ENCODE measurements at regions not wholly inside any gene's neighbourhood (a gene's known extent, or its start where the extent isn't known, plus 50 kb on each side); places are given as distances from the start of the nearest gene placed in this dataset.

DNA sequence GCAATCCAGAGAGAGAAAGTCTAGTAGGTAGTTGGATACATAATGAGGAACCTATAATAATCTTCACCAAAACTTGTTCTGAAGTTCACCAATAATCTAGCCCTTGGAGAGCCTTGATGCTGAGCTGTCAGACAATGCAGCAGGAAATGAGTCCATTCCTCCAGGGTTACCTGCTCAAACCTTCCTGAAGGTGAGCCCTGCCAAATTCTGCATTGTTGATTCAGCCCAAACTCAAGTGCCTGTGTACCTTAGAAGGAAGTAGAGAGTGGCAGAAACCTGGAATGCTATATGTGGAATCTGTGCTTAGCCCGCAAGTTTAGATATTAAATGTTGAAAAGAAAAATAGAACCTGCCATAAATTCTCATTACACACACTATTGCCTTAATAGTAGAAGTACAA is 77.4 kb upstream of the SPON1 start:
- no peak for DNase-seq (ENCODE audit: extremely low read depth, low read depth)
- no peak overlapping the region for H3K4me3 ChIP-seq (replicated peaks; ENCODE audit: low read depth, low read length)
- TF ChIP-seq, protein P1, sequence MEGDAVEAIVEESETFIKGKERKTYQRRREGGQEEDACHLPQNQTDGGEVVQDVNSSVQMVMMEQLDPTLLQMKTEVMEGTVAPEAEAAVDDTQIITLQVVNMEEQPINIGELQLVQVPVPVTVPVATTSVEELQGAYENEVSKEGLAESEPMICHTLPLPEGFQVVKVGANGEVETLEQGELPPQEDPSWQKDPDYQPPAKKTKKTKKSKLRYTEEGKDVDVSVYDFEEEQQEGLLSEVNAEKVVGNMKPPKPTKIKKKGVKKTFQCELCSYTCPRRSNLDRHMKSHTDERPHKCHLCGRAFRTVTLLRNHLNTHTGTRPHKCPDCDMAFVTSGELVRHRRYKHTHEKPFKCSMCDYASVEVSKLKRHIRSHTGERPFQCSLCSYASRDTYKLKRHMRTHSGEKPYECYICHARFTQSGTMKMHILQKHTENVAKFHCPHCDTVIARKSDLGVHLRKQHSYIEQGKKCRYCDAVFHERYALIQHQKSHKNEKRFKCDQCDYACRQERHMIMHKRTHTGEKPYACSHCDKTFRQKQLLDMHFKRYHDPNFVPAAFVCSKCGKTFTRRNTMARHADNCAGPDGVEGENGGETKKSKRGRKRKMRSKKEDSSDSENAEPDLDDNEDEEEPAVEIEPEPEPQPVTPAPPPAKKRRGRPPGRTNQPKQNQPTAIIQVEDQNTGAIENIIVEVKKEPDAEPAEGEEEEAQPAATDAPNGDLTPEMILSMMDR (IDR thresholded peaks at IDR 0.05; ENCODE audit: low read depth, low read length, missing control alignments) = no peak

GRCh38 chr11:13889552-13890249 is 72.8 kb upstream of the SPON1 start:
- no peak overlapping the region for H3K4me3 ChIP-seq (replicated peaks; ENCODE audit: low read depth, low read length)
- TF ChIP-seq, protein P1 (IDR thresholded peaks at IDR 0.05; ENCODE audit: low read depth, low read length, missing control alignments) = no peak
- DNase-seq (ENCODE audit: extremely low read depth, low read depth) = no peak

GRCh38 chr11:13891911-13892310 is 70.6 kb upstream of the SPON1 start:
- DNase-seq (ENCODE audit: extremely low read depth, low read depth) = no peak
- H3K4me3 ChIP-seq (replicated peaks; ENCODE audit: low read depth, low read length) = no peak overlapping the region
- TF ChIP-seq, protein P1 (IDR thresholded peaks at IDR 0.05; ENCODE audit: low read depth, low read length, missing control alignments) = no peak

- TF ChIP-seq, protein P1 (IDR thresholded peaks at IDR 0.05; ENCODE audit: low read depth, low read length, missing control alignments) = no peak
- no peak for DNase-seq (ENCODE audit: extremely low read depth, low read depth)
- H3K4me3 ChIP-seq (replicated peaks; ENCODE audit: low read depth, low read length) = no peak overlapping the region
Observed at GRCh38 chr11:13896175-13896980, 66.1 kb upstream of the SPON1 start.

GRCh38 chr11:13896981-13897353 is 65.6 kb upstream of the SPON1 start:
- no peak overlapping the region for H3K4me3 ChIP-seq (replicated peaks; ENCODE audit: low read depth, low read length)
- no peak for DNase-seq (ENCODE audit: extremely low read depth, low read depth)
- TF ChIP-seq, protein P1 (IDR thresholded peaks at IDR 0.05; ENCODE audit: low read depth, low read length, missing control alignments) = no peak

DNA sequence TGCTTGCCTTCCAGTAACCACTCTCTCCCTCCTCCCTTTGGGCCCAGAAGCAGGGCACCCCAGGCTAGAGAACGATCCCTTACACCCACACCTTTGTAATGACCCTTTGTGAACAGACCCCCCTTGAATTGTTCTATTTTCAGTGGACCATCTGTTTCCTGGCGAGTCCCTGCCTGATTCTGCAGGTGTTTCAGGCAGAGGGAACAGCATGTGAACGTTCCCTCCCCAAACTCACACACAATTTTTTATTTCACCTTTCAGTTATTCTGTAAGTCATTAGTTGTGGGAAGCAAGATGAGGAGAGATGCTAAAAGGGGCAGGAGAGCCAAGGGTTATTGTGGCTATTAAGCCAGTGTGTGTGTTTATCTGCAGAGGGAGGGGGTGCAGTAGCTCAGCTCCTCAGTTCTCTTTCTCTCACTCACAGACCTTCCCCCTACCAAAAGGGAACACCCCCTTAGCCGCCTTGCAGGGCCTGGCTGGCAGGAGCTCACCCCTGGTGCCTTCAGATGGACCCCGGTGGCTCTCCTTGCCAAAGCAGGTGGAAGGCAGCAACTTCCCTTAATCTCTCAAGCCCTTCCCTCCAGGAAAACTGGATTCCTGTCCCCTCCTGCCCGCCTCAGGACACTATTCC is 64.8 kb upstream of the SPON1 start:
- DNase-seq (ENCODE audit: extremely low read depth, low read depth) = no peak
- H3K4me3 ChIP-seq (replicated peaks; ENCODE audit: low read depth, low read length) = no peak overlapping the region
- TF ChIP-seq, protein P1 (IDR thresholded peaks at IDR 0.05; ENCODE audit: low read depth, low read length, missing control alignments) = no peak
